Activated CD4-positive, alpha-beta T cell treated with anti-CD3 and anti-CD28 coated beads, Interleukin-2, amount 50 U/mL, for 1 hour (primary cell): ENCODE measurements at regions not wholly inside any gene's neighbourhood (a gene's known extent, or its start where the extent isn't known, plus 50 kb on each side); places are given as distances from the start of the nearest gene placed in this dataset.
"Not testable (repeated sequence)": the region's sequence is repeated elsewhere in the genome, so short reads cannot be mapped to it uniquely, and the experiment has no call there.

Source experiments
- DNase-seq: peaks from one replicate; pipeline ENCODE4 v3.0.0-alpha.2; 2020

GRCh38 chr10:4254101-4254994, 469.3 kb upstream of the KLF6 start:
- no peak for DNase-seq

- DNase-seq, result no peak
Measured at GRCh38 chr10:4252701-4253100, 467.7 kb upstream of the KLF6 start.

GRCh38 chr10:4250587-4250887, 465.5 kb upstream of the KLF6 start:
- DNase-seq, result no peak

- DNase-seq, result no peak
Measured at GRCh38 chr10:4249841-4250586, 465.0 kb upstream of the KLF6 start.

GRCh38 chr10:4247379-4247778, 462.4 kb upstream of the KLF6 start:
- DNase-seq, result no peak

GRCh38 chr10:4246881-4247358, 461.9 kb upstream of the KLF6 start:
- DNase-seq, result no peak

- no peak for DNase-seq
Measured at GRCh38 chr10:4243651-4244050, 458.6 kb upstream of the KLF6 start.

GRCh38 chr10:4243169-4243568, 458.2 kb upstream of the KLF6 start:
- no peak for DNase-seq

GRCh38 chr10:4242561-4243035, 457.6 kb upstream of the KLF6 start:
- no peak for DNase-seq

- DNase-seq, result no peak
Measured at GRCh38 chr10:4241724-4242345, 456.8 kb upstream of the KLF6 start.

- no peak for DNase-seq
Measured at GRCh38 chr10:4240608-4241197, 455.7 kb upstream of the KLF6 start.

GRCh38 chr10:4239186-4239585, 454.2 kb upstream of the KLF6 start:
- no peak for DNase-seq

GRCh38 chr10:4236905-4237304, 451.9 kb upstream of the KLF6 start:
- not testable (repeated sequence) for DNase-seq

GRCh38 chr10:4234661-4235060, 449.7 kb upstream of the KLF6 start:
- DNase-seq, result peak; percentile 2

- DNase-seq, result no peak
Measured at GRCh38 chr10:4231439-4231838, 446.4 kb upstream of the KLF6 start.

- no peak for DNase-seq
Measured at GRCh38 chr10:4230036-4230435, 445.0 kb upstream of the KLF6 start.

GRCh38 chr10:4229106-4229505, 444.1 kb upstream of the KLF6 start:
- no peak for DNase-seq

- DNase-seq, result no peak
Measured at GRCh38 chr10:4227586-4227985, 442.6 kb upstream of the KLF6 start.

- no peak for DNase-seq
Measured at GRCh38 chr10:4226941-4227540, 442.0 kb upstream of the KLF6 start.

- no peak for DNase-seq
Measured at GRCh38 chr10:4224178-4224577, 439.2 kb upstream of the KLF6 start.

- not testable (repeated sequence) for DNase-seq
Measured at GRCh38 chr10:4221310-4221709, 436.3 kb upstream of the KLF6 start.

GRCh38 chr10:4219901-4220300, 434.9 kb upstream of the KLF6 start:
- DNase-seq, result no peak

- no peak for DNase-seq
Measured at GRCh38 chr10:4217653-4218052, 432.6 kb upstream of the KLF6 start.
